Jurkat, Clone E6-1 (cell line): ENCODE measurements at regions not wholly inside any gene's neighbourhood (a gene's known extent, or its start where the extent isn't known, plus 50 kb on each side); places are given as distances from the start of the nearest gene placed in this dataset.

Experiments used
- DNase-seq: peaks from one replicate; pipeline ENCODE4 v3.0.0-alpha.2; 2011; ENCODE audit warnings: low read depth, low spot score
- H3K4me3 ChIP-seq: 2 replicates; pipeline ENCODE4 v1.5.1; 2011; ENCODE audit warnings: mild to moderate bottlenecking, low read length, control low read depth, moderate library complexity

DNA sequence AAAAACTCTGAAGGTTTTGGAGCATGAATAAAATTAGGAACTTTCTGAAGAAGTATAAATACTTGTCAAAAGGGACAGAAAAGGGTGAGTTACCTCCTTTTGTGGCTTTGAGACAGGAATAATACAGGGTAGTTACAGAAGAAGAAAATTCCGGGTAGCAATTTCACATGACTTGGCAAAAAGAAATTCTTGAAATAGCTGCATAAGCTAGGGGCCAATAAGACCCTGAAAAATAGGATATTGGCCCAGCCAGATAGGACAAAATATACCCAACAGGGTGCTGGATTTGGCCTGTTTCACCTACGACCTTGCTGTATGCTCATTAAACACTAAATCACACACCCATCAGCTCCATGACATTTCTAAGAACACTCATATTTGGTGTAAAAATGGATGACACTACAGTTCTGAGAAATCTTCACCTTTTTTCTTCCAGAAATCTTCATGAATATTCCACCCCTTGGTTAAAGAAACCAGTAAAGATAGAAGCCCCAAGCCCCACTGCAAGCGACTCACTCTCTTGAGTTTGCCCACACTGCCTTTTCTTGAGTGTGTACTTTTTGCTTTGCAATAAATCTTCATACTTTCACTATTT is 362.7 kb downstream of the SEMA3D start:
- no peak overlapping the region for H3K4me3 ChIP-seq
- no peak for DNase-seq

DNA sequence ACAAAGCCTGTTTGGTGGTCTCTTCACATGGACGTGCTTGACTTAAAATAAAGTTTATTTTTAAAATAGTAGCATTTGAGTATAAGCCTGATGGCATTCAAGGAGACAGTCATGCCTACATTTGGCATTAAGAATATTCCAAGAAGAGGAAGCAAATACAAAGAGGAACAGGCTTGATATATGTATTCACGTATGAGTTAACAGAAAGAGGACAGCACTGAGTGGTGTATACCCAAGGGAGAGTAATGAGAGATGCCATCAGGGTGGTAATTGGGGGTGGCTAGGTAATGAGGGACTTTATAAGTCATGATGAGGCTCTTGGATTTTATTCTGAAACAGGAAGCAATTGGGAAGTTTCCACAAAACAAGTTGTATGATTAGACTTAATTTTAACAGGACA is 363.3 kb downstream of the SEMA3D start:
- DNase-seq: no peak
- no peak overlapping the region for H3K4me3 ChIP-seq

DNA sequence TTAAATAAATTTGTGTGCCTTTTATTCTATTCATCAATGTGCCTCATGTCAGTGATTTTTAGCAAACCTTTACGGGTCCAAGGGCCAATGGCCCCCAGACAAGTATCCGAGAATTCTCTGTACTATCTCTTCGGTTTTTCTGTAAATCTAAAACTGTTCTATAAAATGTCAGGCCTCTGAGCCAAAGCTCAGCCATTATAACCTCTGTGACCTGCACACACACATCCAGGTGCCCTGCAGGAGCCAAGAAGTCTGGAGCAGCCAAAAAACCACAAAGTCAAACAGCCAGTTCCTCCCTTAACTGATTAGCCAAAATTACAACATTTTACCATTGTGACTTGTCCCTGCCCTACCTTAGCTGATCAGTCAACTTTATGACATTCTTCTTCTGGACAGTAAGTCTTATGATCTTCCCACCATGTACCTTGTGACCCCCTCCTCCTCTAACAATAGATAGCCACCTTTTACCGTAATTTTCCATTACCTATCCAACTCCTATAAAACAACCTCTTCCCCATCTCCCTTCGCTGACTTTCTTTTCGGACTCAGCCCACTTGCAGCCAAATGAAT is 363.8 kb downstream of the SEMA3D start:
- no peak overlapping the region for H3K4me3 ChIP-seq
- peak; percentile 9 for DNase-seq

DNA sequence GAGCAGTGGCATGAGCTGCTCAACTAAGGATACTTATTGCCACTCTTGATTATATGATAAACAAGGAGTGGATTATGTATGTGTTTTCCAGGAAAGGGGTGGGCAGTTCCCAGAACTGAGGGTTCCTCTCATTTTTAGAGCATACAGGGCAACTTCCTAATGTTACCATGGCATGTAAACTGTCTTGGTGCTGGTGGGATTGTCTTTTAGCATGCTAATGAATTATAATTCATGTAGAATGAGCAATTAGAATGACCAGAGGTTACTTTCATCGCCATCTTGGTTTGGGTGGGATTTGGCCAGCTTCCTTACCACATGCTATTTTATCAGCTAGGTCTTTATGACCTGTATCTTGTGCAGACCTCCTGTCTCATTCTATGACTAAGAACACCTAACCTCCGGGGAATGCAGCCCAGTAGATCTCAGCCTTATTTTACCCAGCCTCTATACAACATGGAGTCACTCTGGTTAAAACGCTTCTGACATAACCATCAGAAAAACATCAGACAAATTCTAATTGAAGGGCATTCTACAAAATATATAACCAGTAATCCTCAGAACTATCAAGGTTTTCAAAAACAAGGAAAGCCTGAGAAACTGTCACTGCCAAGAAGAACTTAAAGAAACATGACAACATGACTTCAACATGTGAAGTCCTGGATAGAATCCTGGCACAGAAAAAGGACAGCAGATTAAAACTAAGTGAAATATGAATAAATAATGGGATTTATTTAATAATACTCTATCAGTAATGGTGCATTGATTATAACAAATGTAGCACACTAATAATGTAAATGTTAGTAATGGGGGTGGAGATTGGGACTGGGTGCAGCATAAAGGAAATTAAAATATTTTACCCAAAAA is 365.0 kb downstream of the SEMA3D start:
- no peak for DNase-seq
- H3K4me3 ChIP-seq: no peak overlapping the region

DNA sequence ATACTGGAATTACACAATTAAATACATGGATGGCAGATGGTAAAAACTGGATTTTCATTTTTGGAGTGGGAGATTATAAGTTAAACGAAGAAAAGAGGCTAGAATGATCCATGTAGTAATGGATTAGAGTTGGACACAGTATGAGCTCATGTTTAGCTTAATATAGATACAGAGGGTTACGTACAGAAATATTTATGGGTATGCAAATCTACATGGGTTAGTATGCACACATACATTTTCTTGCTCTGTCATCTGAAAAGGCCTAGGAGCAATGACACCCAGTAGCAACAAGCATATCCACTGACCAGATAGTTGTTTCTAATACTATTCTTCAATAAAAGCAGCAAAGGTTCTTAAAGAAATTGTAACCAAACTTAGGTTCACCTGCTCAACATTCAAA is 366.4 kb downstream of the SEMA3D start:
- no peak for DNase-seq
- no peak overlapping the region for H3K4me3 ChIP-seq

DNA sequence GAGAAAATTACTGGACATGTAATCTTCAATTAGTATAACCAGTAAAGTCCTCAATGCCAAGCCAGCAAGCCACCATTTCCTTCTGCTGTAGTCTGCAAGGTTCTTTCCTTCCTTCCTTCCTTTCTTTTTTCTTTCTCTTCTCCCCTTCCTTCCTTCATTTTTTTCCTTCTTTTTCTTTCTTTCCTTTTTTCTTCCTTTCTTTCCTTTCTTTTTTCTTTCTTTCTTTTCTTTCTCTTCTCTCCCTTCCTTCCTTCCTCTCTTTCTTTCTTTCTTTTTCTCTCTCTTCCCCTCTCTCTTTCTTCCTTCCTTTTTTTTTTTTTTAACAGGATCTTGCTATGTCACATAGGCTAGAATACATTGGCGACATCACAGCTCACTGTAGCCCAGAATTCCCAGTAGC is 369.8 kb downstream of the SEMA3D start:
- no peak for DNase-seq
- H3K4me3 ChIP-seq: no peak overlapping the region

DNA sequence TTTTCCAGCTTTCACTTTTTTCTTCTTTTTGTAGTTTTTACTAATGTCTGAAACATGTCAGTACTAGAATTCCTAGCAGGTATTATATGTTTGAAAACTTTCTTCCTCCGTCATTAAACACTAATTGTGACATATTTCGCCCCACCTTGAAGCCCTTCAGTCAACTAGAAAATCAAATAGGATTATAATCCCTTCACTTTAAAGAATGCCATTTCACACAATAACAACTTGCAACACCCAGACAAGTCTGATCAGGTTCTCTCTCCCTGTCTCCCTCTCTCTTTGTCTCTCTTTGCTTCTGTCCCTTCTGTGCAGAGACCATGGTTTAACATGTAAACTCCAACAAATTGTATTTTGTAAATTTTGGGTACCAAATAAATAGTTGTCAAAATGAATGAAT is 373.5 kb downstream of the SEMA3D start:
- H3K4me3 ChIP-seq: no peak overlapping the region
- DNase-seq: no peak

DNA sequence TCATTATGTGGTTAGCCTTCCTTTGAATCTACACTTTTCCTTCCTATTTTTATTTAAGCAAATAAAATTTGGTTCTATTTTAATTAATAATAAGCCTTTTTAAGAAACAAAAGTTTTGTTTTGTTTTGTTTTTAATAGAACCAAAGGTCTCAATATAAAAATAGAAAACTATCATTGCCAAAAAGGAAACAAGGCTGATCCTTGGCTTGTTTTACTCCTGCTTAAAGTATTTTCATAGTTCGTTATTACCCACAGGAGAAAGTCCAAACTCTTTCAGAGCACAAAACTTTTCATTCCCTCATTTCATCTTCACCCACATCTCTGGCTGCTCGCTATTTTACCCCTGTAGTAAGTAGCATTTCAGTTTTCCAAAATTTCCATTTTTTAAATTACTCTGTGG is 374.8 kb downstream of the SEMA3D start:
- no peak overlapping the region for H3K4me3 ChIP-seq
- no peak for DNase-seq

DNA sequence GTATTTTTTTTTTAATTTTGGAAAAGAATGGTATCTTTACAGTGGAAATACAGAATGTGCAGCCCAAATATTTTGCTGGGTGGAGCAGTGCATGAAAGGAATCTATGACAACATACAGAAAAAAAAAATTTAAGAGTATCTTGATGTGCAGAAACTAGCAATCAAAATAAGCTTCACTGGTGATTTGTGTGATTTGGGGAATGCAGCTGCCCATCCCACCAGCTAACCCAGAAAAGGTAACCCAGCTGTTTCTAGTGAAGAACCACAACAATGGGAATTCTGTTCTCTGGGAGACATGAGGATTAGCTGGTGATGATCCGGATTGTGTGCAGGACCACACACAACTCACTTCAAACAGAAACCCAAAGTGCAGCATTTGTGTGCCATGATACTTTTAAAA is 375.5 kb downstream of the SEMA3D start:
- H3K4me3 ChIP-seq: no peak overlapping the region
- no peak for DNase-seq

DNA sequence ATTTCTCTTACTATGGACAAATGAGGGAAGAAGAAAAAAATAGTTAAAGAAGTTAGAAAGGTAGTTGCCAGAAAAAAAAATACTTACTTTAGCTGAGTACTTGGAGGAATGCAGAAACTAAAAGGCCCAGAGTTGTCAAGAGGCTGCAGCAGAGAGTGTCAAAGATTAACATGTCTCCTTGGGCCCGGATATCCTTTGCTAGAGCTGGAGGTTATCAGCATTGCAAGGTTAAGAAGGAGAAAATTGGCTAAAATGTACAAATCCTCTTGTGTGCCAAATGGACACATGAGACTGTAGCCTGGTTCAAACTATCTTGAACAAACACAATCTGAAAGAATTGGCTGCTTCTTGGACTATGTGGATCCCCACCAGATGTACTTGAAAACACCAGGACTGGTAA is 377.0 kb downstream of the SEMA3D start:
- no peak overlapping the region for H3K4me3 ChIP-seq
- no peak for DNase-seq

DNA sequence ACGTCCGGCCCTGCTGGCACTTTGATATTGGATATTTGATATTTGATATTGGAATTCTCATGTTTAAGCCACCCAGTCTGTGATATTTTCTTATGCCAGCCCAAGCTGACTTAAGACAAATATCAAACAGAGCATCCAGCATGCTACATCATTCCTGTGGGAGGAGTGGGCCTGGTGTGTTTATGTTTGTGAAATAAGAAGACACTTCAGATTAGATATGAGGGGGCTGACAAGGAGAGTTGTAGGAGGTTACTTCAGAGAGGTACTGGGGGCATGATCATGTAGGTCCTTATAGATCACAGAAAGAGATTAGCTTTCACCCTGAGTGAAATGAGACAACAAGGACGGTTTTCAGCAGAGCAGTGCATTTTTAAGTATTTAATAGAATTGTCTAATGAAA is 382.9 kb downstream of the SEMA3D start:
- H3K4me3 ChIP-seq: no peak overlapping the region
- no peak for DNase-seq

DNA sequence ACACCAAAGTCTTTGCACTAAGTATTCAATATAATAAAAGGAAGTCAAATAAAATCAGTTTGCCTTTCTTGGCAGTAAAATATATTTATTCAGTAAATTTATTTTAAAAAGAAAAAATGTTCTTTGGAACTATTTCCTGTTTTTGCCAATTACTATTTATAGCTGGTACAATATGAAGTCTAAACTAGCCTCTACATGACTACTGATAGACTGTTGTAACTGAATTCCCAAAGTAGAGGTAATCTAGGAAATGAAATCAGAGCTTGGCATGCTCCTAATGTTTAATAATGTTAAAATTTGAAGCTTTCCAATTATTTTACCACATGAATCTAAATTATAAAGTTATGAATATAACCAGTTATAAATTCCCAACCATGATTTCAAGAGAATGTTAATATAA is 385.5 kb downstream of the SEMA3D start:
- no peak for DNase-seq
- no peak overlapping the region for H3K4me3 ChIP-seq

DNA sequence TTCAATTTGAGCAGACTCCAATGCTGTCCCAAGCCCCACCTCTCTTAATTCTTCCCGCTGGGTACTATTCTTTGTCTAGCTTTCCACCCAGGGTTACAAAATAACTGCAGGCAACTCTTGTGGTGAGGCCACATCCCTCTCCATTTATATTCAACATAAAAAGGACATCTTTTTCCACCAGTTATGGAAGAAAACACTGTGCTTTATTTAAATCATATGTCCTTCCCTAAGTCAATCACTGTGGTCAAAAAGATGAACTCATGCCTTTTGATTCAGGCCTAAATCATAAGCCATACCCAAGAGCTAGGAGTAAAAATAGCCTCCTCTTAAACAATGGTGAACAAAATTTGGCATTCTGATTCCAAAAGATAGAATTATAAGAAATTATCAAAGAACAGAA is 386.0 kb downstream of the SEMA3D start:
- H3K4me3 ChIP-seq: no peak overlapping the region
- DNase-seq: no peak

DNA sequence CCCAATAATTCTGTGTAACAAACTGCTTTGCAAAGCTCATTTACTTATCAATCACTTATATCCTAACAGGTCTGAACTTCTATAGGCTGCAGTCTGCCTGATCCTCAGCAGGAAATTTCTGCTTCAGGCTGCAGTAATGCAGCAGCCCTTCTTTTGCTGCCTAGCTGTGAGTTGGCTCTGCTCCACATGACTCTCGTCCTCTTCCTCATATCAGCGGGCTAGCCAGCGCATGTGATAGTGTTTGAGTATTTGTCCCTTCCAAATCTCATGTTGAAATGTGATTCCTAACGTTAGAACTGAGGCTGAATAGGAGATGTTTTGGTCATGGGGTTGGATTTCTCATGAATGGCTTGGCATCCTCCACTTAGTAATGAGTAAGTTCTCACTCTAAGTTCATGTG is 387.8 kb downstream of the SEMA3D start:
- H3K4me3 ChIP-seq: no peak overlapping the region
- DNase-seq: no peak

DNA sequence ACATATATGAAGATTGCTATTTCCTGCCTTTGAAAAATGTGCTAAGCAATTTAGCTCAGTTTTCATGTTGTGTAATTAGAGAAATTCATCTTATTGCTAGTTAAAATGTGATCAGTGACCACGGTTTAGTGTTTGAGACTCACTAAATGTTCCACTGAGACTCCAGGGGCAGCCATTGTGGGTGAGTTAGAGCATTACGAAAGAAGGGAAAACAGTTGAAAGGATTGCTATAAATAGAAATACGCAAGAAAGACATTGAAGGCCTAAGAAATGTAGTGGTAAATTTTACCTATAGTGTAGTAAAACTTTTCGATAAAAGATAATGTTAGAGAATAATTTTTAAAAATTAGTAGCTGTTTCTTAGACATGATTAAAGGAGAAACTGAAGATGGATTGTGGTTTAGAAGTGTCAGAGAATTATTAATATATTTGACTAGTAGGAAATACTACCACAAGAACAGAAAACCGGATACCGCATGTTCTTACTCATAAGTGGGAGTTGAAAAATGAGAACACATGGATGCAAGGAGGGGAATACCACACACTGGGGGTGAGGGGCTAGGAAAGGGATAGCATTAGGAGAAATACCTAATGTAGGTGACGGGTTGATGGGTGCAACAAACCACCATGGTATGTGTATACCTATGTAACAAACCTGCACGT is 394.5 kb downstream of the SEMA3D start:
- DNase-seq: no peak

DNA sequence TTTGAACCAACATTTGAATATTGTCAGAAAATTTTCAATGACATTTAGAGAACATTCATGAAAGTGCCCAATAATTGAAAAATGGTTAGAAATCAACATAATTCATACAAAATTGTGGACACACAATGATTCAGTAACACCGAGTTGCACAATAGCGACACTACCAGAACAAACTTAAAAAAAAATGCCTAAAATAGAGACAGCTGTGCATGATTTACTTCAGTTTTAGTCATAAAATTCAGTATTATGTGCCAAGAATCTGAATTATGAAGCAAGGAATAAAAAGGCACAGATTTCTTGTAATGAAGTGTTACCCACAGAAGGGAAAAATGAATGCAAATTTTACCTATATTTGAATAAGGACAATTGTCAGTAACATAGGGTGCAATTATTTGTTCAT is 396.0 kb downstream of the SEMA3D start:
- no peak for DNase-seq
- no peak overlapping the region for H3K4me3 ChIP-seq

More for the DNA sequence above, 394.5 kb downstream of the SEMA3D start:
- no peak overlapping the region for H3K4me3 ChIP-seq

DNA sequence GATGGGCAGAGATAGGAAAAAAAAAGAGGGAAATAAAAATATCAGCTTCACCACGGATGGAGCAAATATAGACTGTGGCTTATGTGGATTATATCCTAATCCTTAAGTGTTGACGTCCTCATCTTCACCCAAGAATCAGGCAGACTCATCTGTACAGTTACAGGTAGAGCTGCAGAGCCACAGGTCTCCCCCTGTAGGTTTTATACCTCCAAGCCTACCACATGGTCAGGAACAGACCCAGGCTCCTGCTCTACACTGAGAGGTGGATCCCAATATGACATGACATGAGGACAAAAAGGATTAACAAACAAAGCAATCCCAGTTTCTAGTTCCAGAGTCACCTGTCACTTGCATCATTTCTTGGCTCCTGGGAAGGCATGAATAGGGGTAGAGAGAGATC is 400.8 kb downstream of the SEMA3D start:
- H3K4me3 ChIP-seq: no peak overlapping the region
- DNase-seq: no peak

DNA sequence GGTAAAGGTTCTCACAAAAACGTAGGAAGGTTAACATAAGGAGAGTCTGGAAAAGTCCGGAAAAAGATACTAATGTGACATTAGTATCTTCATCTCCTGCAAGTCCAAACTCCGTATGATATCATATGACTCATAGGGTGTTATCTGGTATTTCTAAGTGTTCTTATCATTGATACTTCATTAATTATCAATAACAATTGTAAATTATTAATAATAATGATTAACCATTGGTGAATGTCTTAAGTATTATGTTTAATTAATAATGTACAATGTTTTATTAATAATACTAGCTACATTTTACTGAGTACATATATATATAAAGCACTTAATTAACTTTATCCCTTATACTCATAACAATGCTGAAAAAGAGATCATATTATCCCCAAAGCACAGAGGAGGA is 402.4 kb downstream of the SEMA3D start:
- H3K4me3 ChIP-seq: no peak overlapping the region

DNA sequence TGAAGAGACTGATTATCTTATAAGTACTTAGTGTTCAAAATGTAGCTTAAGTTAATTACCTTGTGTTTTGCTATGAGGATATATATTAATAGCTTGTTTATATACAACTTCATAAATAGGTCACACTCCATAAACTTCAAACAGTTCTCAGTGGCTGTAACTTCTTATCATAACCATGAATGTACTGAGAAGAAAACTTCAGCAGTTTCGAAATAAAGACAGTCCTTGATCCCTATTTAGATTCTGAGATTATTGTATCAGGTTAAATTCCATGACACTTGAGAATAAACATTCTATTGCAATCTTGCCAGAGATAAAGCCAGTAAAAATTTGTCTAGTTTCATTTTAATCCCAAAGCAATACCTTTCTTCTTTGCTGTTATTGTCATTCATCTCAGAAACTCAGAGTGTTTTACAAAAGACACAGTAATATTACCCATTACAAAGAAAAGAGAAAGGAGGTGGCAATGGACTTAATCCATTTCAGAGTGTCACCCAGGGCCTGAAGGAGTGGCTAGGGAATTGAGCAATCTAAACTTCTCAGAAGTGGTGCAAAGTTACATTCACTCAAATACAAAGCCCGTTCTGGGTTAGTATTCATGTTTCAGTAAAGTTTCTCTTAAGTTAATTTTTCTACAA is 403.6 kb downstream of the SEMA3D start:
- H3K4me3 ChIP-seq: no peak overlapping the region
- no peak for DNase-seq

More for the DNA sequence above, 402.4 kb downstream of the SEMA3D start:
- no peak for DNase-seq

DNA sequence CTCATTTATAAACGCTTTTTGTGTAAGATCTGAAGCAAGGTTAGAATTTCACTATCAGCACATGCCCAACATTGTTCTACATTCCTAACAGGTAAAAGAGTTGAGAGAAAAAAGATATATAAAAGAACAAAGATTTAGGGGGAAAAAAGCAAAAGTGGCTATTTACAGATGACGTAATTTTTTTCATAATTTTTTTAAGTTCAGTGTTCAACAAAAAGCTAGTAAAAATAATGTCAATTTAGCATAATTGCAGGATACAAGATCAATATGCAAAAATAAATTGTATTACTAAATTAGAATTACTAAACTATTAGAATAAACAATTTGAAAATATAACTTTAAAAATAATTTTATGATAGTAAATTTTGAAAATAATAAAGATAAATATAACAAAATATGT is 405.0 kb downstream of the SEMA3D start:
- H3K4me3 ChIP-seq: no peak overlapping the region
- no peak for DNase-seq
